DOHH2 (cell line): ENCODE measurements at regions not wholly inside any gene's neighbourhood (a gene's known extent, or its start where the extent isn't known, plus 50 kb on each side); places are given as distances from the start of the nearest gene placed in this dataset.

ENCODE experiments used
- H3F3A ChIP-seq: fragments of 200-600 bp; sonication (generic), shearing (Covaris generic); 2 replicates; pipeline ENCODE4 v1.6.0; 2016; ENCODE audit warnings: antibody characterized with exemption, mild to moderate bottlenecking; ENCODE audit not compliant: control insufficient read depth, insufficient read depth
- H3K27ac ChIP-seq: fragments of 200-600 bp; sonication (generic); 2 replicates; pipeline ENCODE4 v1.5.1; 2014; ENCODE audit warnings: low read depth, mild to moderate bottlenecking, low read length, moderate library complexity
- H3K27me3 ChIP-seq: fragments of 200-600 bp; sonication (generic); 2 replicates; pipeline ENCODE4 v1.6.1; 2014; ENCODE audit warnings: mild to moderate bottlenecking, low read length, mixed read lengths; ENCODE audit not compliant: control insufficient read depth
- H3K36me3 ChIP-seq: fragments of 200-600 bp; sonication (generic); 2 replicates; pipeline ENCODE4 v1.6.1; 2014; ENCODE audit warnings: mild to moderate bottlenecking, low read length, moderate library complexity, mixed read lengths; ENCODE audit not compliant: control insufficient read depth
- H3K4me1 ChIP-seq: fragments of 200-600 bp; sonication (generic); 2 replicates; pipeline ENCODE4 v1.6.1; 2014; ENCODE audit warnings: mild to moderate bottlenecking, low read length, mixed read lengths; ENCODE audit not compliant: control insufficient read depth
- H3K4me2 ChIP-seq: fragments of 200-600 bp; sonication (generic); 2 replicates; pipeline ENCODE4 v1.6.0; 2014; ENCODE audit warnings: mild to moderate bottlenecking, low read length, moderate library complexity
- H3K4me3 ChIP-seq: fragments of 200-600 bp; sonication (generic); 2 replicates; pipeline ENCODE4 v1.5.1; 2014; ENCODE audit warnings: mild to moderate bottlenecking, low read length, mixed read lengths
- H3K79me2 ChIP-seq: fragments of 200-600 bp; sonication (generic); 2 replicates; pipeline ENCODE4 v1.6.1; 2014; ENCODE audit warnings: mild to moderate bottlenecking, low read length, mixed read lengths; ENCODE audit not compliant: control insufficient read depth
- H3K9me2 ChIP-seq: fragments of 200-600 bp; sonication (generic); replicated peaks from 2 replicates; pipeline ENCODE4 v1.6.1; 2014; ENCODE audit warnings: mild to moderate bottlenecking, low read length, mixed read lengths; ENCODE audit not compliant: control insufficient read depth
- H3K9me3 ChIP-seq: fragments of 200-600 bp; sonication (generic); 2 replicates; pipeline ENCODE4 v1.6.1; 2014; ENCODE audit warnings: antibody characterized with exemption, low read length, mixed read lengths; ENCODE audit not compliant: control insufficient read depth, insufficient read depth
- H4K20me1 ChIP-seq: fragments of 200-600 bp; sonication (generic); 2 replicates; pipeline ENCODE4 v1.6.0; 2014; ENCODE audit warnings: low read depth, mild to moderate bottlenecking, antibody characterized with exemption, low read length, moderate library complexity; ENCODE audit not compliant: control insufficient read depth, insufficient read depth
- EZH2phosphoT487 ChIP-seq: fragments of 200-600 bp; sonication (generic); IDR thresholded peaks from 2 replicates; pipeline ENCODE4 v1.6.1; 2017; ENCODE audit warnings: borderline replicate concordance, mild to moderate bottlenecking, antibody characterized with exemption, low read length, moderate library complexity, mixed read lengths
- TF ChIP-seq, protein P1 (sequence below): fragments of 200-600 bp; sonication (generic); IDR thresholded peaks from one replicate; pipeline ENCODE4 v1.5.1; 2014; ENCODE audit warnings: antibody characterized with exemption, mild to moderate bottlenecking, low read depth, low read length; ENCODE audit not compliant: poor library complexity, severe bottlenecking

DNA sequence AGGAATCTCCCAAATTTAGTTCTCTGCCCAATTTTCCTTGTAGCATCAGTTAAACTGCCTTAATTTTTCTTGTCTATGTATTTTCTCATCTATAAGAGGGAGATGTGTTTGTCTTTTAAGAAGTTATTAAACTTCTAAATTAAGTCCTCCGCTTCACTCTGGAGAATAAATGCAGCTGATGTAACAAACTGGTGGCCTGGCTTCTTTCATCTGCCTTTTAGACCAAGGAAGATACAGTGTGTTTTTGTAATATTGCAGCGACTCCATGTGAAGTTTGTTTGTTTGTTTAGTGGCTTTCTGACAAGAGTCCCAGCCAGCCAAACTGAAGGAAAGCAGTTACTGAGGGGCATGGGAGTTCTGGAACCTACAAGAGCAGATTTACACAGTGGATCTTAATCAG is 56.4 kb downstream of the KLF12 start:
- Histone ChIP-seq H4K20me1 (no peaks in the 10 kb centered on the region), H3K9me3 (no peaks in the 10 kb centered on the region), H3K4me1 (peaks cover 37% of the 10 kb centered on the region), H3K9me2 (no peaks in the 10 kb centered on the region), H3K79me2 (peaks cover 92% of the 10 kb centered on the region), H3K27ac (no peak overlapping the region), H3F3A (no peaks in the 10 kb centered on the region), H3K4me2 (no peak overlapping the region), H3K27me3 (no peaks in the 10 kb centered on the region), H3K4me3 (no peak overlapping the region), H3K36me3 (no peaks in the 10 kb centered on the region)
- TF ChIP-seq EZH2phosphoT487: no peak
- TF ChIP-seq, protein P1, sequence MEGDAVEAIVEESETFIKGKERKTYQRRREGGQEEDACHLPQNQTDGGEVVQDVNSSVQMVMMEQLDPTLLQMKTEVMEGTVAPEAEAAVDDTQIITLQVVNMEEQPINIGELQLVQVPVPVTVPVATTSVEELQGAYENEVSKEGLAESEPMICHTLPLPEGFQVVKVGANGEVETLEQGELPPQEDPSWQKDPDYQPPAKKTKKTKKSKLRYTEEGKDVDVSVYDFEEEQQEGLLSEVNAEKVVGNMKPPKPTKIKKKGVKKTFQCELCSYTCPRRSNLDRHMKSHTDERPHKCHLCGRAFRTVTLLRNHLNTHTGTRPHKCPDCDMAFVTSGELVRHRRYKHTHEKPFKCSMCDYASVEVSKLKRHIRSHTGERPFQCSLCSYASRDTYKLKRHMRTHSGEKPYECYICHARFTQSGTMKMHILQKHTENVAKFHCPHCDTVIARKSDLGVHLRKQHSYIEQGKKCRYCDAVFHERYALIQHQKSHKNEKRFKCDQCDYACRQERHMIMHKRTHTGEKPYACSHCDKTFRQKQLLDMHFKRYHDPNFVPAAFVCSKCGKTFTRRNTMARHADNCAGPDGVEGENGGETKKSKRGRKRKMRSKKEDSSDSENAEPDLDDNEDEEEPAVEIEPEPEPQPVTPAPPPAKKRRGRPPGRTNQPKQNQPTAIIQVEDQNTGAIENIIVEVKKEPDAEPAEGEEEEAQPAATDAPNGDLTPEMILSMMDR: no peak

DNA sequence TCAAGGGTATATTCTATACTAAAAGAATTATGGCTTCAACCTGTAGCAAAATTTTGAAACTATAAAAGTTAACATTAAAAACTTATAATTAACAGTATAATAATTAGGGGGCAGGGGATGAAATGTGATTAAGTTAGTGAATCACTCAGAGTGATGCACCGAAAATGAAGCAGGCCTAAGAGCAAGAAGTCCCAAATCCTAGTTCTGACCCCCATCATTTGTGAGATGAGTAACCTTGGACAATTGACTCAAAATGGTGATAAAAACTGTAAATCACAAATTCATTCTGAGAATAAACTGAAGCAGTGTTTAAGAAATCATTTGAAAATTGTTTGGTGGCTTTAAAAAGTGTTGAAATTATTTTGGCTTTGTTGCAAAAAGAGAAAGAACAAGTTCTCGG is 56.8 kb downstream of the KLF12 start:
- Histone ChIP-seq H3K27ac (no peak overlapping the region), H3K27me3 (no peaks in the 10 kb centered on the region), H4K20me1 (no peaks in the 10 kb centered on the region), H3F3A (no peaks in the 10 kb centered on the region), H3K4me2 (no peak overlapping the region), H3K36me3 (no peaks in the 10 kb centered on the region), H3K9me2 (no peaks in the 10 kb centered on the region), H3K4me1 (peaks cover 40% of the 10 kb centered on the region), H3K9me3 (no peaks in the 10 kb centered on the region), H3K79me2 (peaks cover 92% of the 10 kb centered on the region), H3K4me3 (no peak overlapping the region)
- TF ChIP-seq, protein P1: no peak
- no peak for TF ChIP-seq EZH2phosphoT487

DNA sequence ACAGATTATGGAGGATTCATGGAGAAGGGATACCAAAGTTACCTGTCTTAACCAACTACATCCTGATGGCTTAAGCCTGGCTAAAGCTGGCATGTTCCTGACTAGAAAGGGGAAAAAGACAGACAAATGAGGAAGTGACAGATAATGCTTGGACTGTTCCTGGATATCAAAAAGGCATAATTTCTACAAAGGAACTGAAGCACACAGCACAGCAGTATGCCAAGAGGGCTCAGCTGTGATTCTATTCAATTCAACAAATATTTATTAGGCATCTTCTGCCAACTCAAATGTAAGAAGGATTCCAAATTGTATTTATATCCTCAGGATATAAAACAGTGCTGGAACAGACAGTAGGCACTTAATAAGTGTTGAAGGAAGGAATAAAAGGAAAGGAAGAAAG is 59.5 kb downstream of the KLF12 start:
- H3K27ac ChIP-seq: no peak overlapping the region
- H4K20me1 ChIP-seq: no peaks in the 10 kb centered on the region
- no peak overlapping the region for H3K4me2 ChIP-seq
- no peaks in the 10 kb centered on the region for H3K9me3 ChIP-seq
- no peak for TF ChIP-seq EZH2phosphoT487
- TF ChIP-seq, protein P1: no peak
- peaks cover 63% of the 10 kb centered on the region for H3K4me1 ChIP-seq
- no peaks in the 10 kb centered on the region for H3F3A ChIP-seq
- peaks cover 86% of the 10 kb centered on the region for H3K79me2 ChIP-seq
- no peaks in the 10 kb centered on the region for H3K27me3 ChIP-seq
- no peak overlapping the region for H3K4me3 ChIP-seq
- no peaks in the 10 kb centered on the region for H3K9me2 ChIP-seq
- no peaks in the 10 kb centered on the region for H3K36me3 ChIP-seq

DNA sequence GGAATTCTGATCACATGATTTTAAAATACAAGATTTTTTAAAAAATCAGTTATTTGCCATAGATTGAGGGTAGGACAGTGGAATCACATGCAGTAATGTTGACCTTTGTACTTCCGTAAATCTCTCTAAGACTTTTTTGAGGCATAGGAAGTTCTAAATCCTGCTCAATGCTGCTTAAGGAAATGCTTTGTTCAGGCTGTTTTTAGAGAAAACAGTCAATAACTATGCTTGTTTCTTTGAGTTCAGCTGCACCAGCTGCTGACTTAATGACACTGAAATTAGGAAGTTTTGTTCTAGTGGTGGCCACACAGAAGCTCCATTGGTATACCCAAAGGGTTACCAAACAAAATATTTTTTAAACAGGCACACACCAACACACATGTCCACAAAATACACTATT is 60.9 kb downstream of the KLF12 start:
- Histone ChIP-seq H4K20me1 (no peaks in the 10 kb centered on the region), H3K9me2 (no peaks in the 10 kb centered on the region), H3K27ac (no peak overlapping the region), H3K27me3 (no peaks in the 10 kb centered on the region), H3K4me1 (peaks cover 70% of the 10 kb centered on the region), H3K79me2 (peaks cover 85% of the 10 kb centered on the region), H3K4me2 (no peak overlapping the region), H3F3A (no peaks in the 10 kb centered on the region), H3K36me3 (peaks cover 7% of the 10 kb centered on the region), H3K4me3 (no peak overlapping the region), H3K9me3 (no peaks in the 10 kb centered on the region)
- TF ChIP-seq, protein P1: no peak
- no peak for TF ChIP-seq EZH2phosphoT487
